ENCODE measurements at regions not wholly inside any gene's neighbourhood (a gene's known extent, or its start where the extent isn't known, plus 50 kb on each side); places are given as distances from the start of the nearest gene placed in this dataset.

DNA sequence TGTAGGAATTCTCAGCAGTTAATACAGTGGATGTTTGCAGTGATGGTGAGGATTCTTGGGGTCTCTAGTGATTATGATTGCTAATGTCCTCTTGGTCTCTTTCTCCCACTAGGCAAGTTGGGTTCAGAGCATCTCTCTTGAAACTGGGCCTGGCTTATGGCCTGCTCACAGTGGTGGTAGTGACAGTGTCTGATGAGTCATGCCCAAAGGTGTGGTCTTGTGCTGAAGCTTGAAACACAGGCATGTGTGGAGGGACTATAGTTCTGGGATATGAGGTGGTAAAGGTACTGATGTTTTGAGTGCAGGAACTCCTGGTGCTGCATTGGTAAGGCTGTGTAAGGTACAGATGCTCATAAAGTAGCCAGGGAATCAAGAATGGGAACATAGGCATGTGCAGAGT is 231.1 kb downstream of the FAM170A start:
- Mint-ChIP-seq H3K4me3 (ENCODE audit: low read depth) (no peak overlapping the region), H3K36me3 (ENCODE audit: insufficient read depth) (no peaks in the 10 kb centered on the region), H3K27ac (no peak overlapping the region), H3K9me3 (ENCODE audit: low read depth) (no peaks in the 10 kb centered on the region), H3K27me3 (no peaks in the 10 kb centered on the region), H3K4me1 (ENCODE audit: low read depth) (no peaks in the 10 kb centered on the region)
- TF ChIP-seq, protein P1, sequence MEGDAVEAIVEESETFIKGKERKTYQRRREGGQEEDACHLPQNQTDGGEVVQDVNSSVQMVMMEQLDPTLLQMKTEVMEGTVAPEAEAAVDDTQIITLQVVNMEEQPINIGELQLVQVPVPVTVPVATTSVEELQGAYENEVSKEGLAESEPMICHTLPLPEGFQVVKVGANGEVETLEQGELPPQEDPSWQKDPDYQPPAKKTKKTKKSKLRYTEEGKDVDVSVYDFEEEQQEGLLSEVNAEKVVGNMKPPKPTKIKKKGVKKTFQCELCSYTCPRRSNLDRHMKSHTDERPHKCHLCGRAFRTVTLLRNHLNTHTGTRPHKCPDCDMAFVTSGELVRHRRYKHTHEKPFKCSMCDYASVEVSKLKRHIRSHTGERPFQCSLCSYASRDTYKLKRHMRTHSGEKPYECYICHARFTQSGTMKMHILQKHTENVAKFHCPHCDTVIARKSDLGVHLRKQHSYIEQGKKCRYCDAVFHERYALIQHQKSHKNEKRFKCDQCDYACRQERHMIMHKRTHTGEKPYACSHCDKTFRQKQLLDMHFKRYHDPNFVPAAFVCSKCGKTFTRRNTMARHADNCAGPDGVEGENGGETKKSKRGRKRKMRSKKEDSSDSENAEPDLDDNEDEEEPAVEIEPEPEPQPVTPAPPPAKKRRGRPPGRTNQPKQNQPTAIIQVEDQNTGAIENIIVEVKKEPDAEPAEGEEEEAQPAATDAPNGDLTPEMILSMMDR (IDR thresholded peaks at IDR 0.05; ENCODE audit: unreplicated experiment): no peak
- no peak for DNase-seq (ENCODE audit: low spot score, unreplicated experiment)

- DNase-seq (ENCODE audit: low spot score, unreplicated experiment): no peak
- TF ChIP-seq, protein P1 (IDR thresholded peaks at IDR 0.05; ENCODE audit: unreplicated experiment): no peak
- Mint-ChIP-seq H3K36me3 (ENCODE audit: insufficient read depth) (no peaks in the 10 kb centered on the region), H3K27me3 (no peaks in the 10 kb centered on the region), H3K9me3 (ENCODE audit: low read depth) (no peaks in the 10 kb centered on the region), H3K4me3 (ENCODE audit: low read depth) (no peak overlapping the region), H3K27ac (no peak overlapping the region), H3K4me1 (ENCODE audit: low read depth) (no peaks in the 10 kb centered on the region)
Measured at GRCh38 chr5:119862619-119863018, 233.3 kb downstream of the FAM170A start.

- DNase-seq (ENCODE audit: low spot score, unreplicated experiment): no peak
- Mint-ChIP-seq H3K4me1 (ENCODE audit: low read depth) (no peaks in the 10 kb centered on the region), H3K27me3 (no peaks in the 10 kb centered on the region), H3K36me3 (ENCODE audit: insufficient read depth) (no peaks in the 10 kb centered on the region), H3K27ac (no peak overlapping the region), H3K9me3 (ENCODE audit: low read depth) (no peaks in the 10 kb centered on the region), H3K4me3 (ENCODE audit: low read depth) (no peak overlapping the region)
- TF ChIP-seq, protein P1 (IDR thresholded peaks at IDR 0.05; ENCODE audit: unreplicated experiment): no peak
Measured at GRCh38 chr5:119864286-119864685, 234.9 kb downstream of the FAM170A start.

- TF ChIP-seq, protein P1 (IDR thresholded peaks at IDR 0.05; ENCODE audit: unreplicated experiment): no peak
- H3K4me3 Mint-ChIP-seq (ENCODE audit: low read depth): no peak overlapping the region
- no peak for DNase-seq (ENCODE audit: low spot score, unreplicated experiment)
- peaks cover 1% of the 10 kb centered on the region for H3K4me1 Mint-ChIP-seq (ENCODE audit: low read depth)
- no peaks in the 10 kb centered on the region for H3K36me3 Mint-ChIP-seq (ENCODE audit: insufficient read depth)
- H3K9me3 Mint-ChIP-seq (ENCODE audit: low read depth): no peaks in the 10 kb centered on the region
- H3K27ac Mint-ChIP-seq: no peak overlapping the region
- no peaks in the 10 kb centered on the region for H3K27me3 Mint-ChIP-seq
Measured at GRCh38 chr5:119873611-119874010, 244.3 kb downstream of the FAM170A start.

DNA sequence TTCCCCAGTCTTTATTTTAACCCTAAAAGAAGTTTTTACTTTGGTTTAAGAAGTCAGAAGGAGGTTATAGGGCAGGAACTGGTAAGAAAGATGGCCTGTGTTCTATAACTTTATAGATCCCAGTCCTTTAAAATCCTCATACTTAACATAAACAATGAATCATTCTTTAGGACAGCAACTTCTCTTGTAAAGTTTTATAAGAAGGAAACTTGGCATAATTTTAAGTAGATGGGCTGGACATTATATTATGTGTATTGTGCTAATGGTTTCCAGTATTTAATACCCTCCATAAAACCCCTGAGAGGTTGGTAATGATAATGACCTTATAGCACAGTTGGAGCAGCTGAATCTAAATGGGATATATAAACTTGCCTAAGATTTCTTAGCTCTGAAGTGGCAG is 247.2 kb downstream of the FAM170A start:
- H3K9me3 Mint-ChIP-seq (ENCODE audit: low read depth): no peaks in the 10 kb centered on the region
- no peak overlapping the region for H3K4me3 Mint-ChIP-seq (ENCODE audit: low read depth)

More for the DNA sequence above, 247.2 kb downstream of the FAM170A start:
- TF ChIP-seq, protein P1 (IDR thresholded peaks at IDR 0.05; ENCODE audit: unreplicated experiment): no peak
- peaks cover 2% of the 10 kb centered on the region for H3K4me1 Mint-ChIP-seq (ENCODE audit: low read depth)
- H3K27me3 Mint-ChIP-seq: no peaks in the 10 kb centered on the region
- H3K27ac Mint-ChIP-seq: no peak overlapping the region
- no peak for DNase-seq (ENCODE audit: low spot score, unreplicated experiment)
- H3K36me3 Mint-ChIP-seq (ENCODE audit: insufficient read depth): no peaks in the 10 kb centered on the region

All from progenitor cell of endocrine pancreas (in vitro differentiated cells).